Hepatocyte (in vitro differentiated cells): ENCODE measurements at regions not wholly inside any gene's neighbourhood (a gene's known extent, or its start where the extent isn't known, plus 50 kb on each side); places are given as distances from the start of the nearest gene placed in this dataset.

Source experiments
- DNase-seq: peaks from one replicate; pipeline ENCODE4 v3.0.0-alpha.2; 2016; ENCODE audit warnings: low spot score
- H2AFZ ChIP-seq: fragments of 200-600 bp; sonication (generic); 2 replicates; pipeline ENCODE4 v1.6.0; 2016; ENCODE audit warnings: antibody characterized with exemption, mild to moderate bottlenecking
- H3K27ac ChIP-seq: fragments of 200-600 bp; sonication (generic); 2 replicates; pipeline ENCODE4 v1.5.1; 2016; ENCODE audit warnings: mild to moderate bottlenecking
- H3K27me3 ChIP-seq: fragments of 200-600 bp; sonication (generic); 2 replicates; pipeline ENCODE4 v1.6.1; 2016
- H3K36me3 ChIP-seq: fragments of 200-600 bp; sonication (generic); replicated peaks from 2 replicates; pipeline ENCODE4 v1.5.1; 2016; ENCODE audit warnings: low read depth; ENCODE audit not compliant: insufficient read depth
- H3K4me1 ChIP-seq: fragments of 200-600 bp; sonication (generic); 2 replicates; pipeline ENCODE4 v1.5.1; 2016; ENCODE audit warnings: mild to moderate bottlenecking, moderate library complexity; ENCODE audit not compliant: insufficient read depth
- H3K4me2 ChIP-seq: fragments of 200-600 bp; sonication (generic); 2 replicates; pipeline ENCODE4 v1.6.0; 2016
- H3K4me3 ChIP-seq: fragments of 200-600 bp; sonication (generic); 2 replicates; pipeline ENCODE4 v1.5.1; 2016; ENCODE audit warnings: mild to moderate bottlenecking
- H3K79me2 ChIP-seq: fragments of 200-600 bp; sonication (generic); 2 replicates; pipeline ENCODE4 v1.6.0; 2017; ENCODE audit warnings: mild to moderate bottlenecking
- H3K9me2 ChIP-seq: fragments of 200-600 bp; sonication (generic); replicated peaks from 2 replicates; pipeline ENCODE4 v1.6.0; 2017; ENCODE audit warnings: mild to moderate bottlenecking; ENCODE audit not compliant: insufficient read depth
- H3K9me3 ChIP-seq: fragments of 200-600 bp; sonication (generic); 2 replicates; pipeline ENCODE4 v1.5.1; 2016; ENCODE audit warnings: low read depth, mild to moderate bottlenecking
- H4K20me1 ChIP-seq: fragments of 200-600 bp; sonication (generic); 2 replicates; pipeline ENCODE4 v1.6.0; 2016; ENCODE audit warnings: mild to moderate bottlenecking; ENCODE audit not compliant: insufficient read depth, poor library complexity, severe bottlenecking
- CTCF ChIP-seq: fragments of 200-600 bp; sonication (generic); IDR thresholded peaks from 2 replicates; pipeline ENCODE4 v1.5.1; 2016; ENCODE audit warnings: antibody characterized with exemption, mild to moderate bottlenecking; ENCODE audit not compliant: poor library complexity
- EZH2 ChIP-seq: fragments of 200-600 bp; sonication (generic); IDR thresholded peaks from 2 replicates; pipeline ENCODE4 v1.6.1; 2016; ENCODE audit warnings: antibody characterized with exemption, mild to moderate bottlenecking, borderline replicate concordance
- EZH2phosphoT487 ChIP-seq: fragments of 200-600 bp; sonication (generic); IDR thresholded peaks from one replicate; pipeline ENCODE4 v1.6.1; 2018; ENCODE audit warnings: antibody characterized with exemption, mild to moderate bottlenecking, low read depth, moderate library complexity; ENCODE audit not compliant: unreplicated experiment, severe bottlenecking
- WGBS: methylation state at CpG from one replicate; pipeline ENCODE4 v1.1.6; 2016; ENCODE audit warnings: low lambda C conversion rate; ENCODE audit errors: missing lambda C conversion rate; 5-methylcytosine and 5-hydroxymethylcytosine counted together

GRCh38 chr2:145185696-145186095 lies 665.8 kb upstream of the ZEB2 start:
- H3K9me3 ChIP-seq, result no peaks in the 10 kb centered on the region
- H3K36me3 ChIP-seq, result no peaks in the 10 kb centered on the region
- H3K4me3 ChIP-seq, result no peak overlapping the region
- no peaks in the 10 kb centered on the region for H4K20me1 ChIP-seq
- DNase-seq, result no peak
- no peaks in the 10 kb centered on the region for H3K9me2 ChIP-seq
- TF ChIP-seq CTCF, result no peak
- no peak for TF ChIP-seq EZH2phosphoT487
- no peak for TF ChIP-seq EZH2
- H2AFZ ChIP-seq, result no peak overlapping the region
- no peaks in the 10 kb centered on the region for H3K27me3 ChIP-seq
- 82% methylated on average over 3 of the region's 3 CpGs for WGBS
- no peak overlapping the region for H3K4me2 ChIP-seq
- no peak overlapping the region for H3K27ac ChIP-seq
- H3K79me2 ChIP-seq, result no peaks in the 10 kb centered on the region
- no peaks in the 10 kb centered on the region for H3K4me1 ChIP-seq

DNA sequence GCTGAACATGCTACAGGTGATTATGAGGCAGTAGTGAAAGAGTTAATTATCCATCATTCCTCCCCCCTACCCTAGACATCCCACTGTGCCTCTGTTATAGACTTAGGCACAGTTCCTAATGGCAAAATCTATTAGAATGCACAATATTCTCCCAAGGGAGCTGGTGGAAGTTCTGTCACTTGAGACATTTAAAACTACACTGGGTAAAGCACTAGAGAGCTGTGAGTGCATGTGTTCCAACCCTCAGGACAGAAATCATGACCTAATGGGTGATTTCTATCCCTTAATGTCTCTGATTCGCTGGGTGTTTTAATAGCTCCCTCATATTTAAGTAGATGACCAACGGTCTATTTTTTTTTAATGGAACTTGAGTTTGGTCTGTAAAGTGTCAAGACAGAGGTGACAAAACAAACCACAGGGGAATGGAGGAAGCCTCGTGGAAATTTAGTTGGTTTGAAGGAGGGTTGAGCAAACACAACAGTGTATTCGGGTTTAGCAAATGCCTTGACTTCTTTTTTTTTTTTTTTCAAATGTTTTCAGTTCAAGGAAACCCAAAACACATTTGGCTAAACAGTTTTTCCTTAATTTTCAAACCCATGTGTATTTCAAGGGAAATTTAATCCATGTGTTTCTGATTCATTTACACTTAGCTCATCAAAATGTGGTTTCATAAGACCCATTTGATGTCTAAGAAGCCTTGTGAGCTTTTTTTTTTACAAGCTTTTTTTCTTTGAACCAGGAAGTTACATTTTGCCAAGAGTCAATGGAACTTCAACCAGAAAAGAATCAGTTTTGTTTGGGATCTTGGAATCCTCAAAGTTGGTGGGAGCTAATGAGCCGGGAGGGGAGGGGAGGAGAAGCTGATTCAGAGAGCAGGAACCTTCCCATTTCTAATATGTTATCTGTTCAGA lies 665.1 kb upstream of the ZEB2 start:
- no peaks in the 10 kb centered on the region for H3K79me2 ChIP-seq
- no peaks in the 10 kb centered on the region for H3K27me3 ChIP-seq
- 62% methylated on average over 5 of the region's 5 CpGs for WGBS
- no peak for TF ChIP-seq CTCF
- TF ChIP-seq EZH2phosphoT487, result no peak
- TF ChIP-seq EZH2, result no peak
- no peaks in the 10 kb centered on the region for H3K4me1 ChIP-seq
- H3K4me3 ChIP-seq, result no peak overlapping the region
- H3K36me3 ChIP-seq, result no peaks in the 10 kb centered on the region
- no peaks in the 10 kb centered on the region for H3K9me3 ChIP-seq
- DNase-seq, result no peak
- no peak overlapping the region for H3K27ac ChIP-seq
- H3K4me2 ChIP-seq, result no peak overlapping the region
- no peaks in the 10 kb centered on the region for H4K20me1 ChIP-seq
- H3K9me2 ChIP-seq, result no peaks in the 10 kb centered on the region
- H2AFZ ChIP-seq, result no peak overlapping the region

GRCh38 chr2:145169285-145169684 lies 649.4 kb upstream of the ZEB2 start:
- H3K4me2 ChIP-seq, result no peak overlapping the region
- no peak for TF ChIP-seq CTCF
- TF ChIP-seq EZH2, result no peak
- TF ChIP-seq EZH2phosphoT487, result no peak
- no peak overlapping the region for H3K4me3 ChIP-seq
- H3K36me3 ChIP-seq, result no peaks in the 10 kb centered on the region
- no peak overlapping the region for H3K27ac ChIP-seq
- WGBS, result 83% methylated on average over 2 of the region's 2 CpGs
- no peaks in the 10 kb centered on the region for H3K79me2 ChIP-seq
- no peaks in the 10 kb centered on the region for H3K4me1 ChIP-seq
- H3K27me3 ChIP-seq, result no peaks in the 10 kb centered on the region
- no peak overlapping the region for H2AFZ ChIP-seq
- H4K20me1 ChIP-seq, result no peaks in the 10 kb centered on the region
- no peak for DNase-seq
- no peaks in the 10 kb centered on the region for H3K9me3 ChIP-seq
- H3K9me2 ChIP-seq, result no peaks in the 10 kb centered on the region
